HCT116 (cell line): ENCODE measurements at regions not wholly inside any gene's neighbourhood (a gene's known extent, or its start where the extent isn't known, plus 50 kb on each side); places are given as distances from the start of the nearest gene placed in this dataset.

Experiments used
- ATAC-seq: fragments of 200-7000 bp; cut with Tn5 transposase; 2 replicates; pipeline ENCODE4 v1.9.1; 2020; ENCODE audit warnings: mild to moderate bottlenecking, moderate library complexity
- BruUV-seq: library from RNA; stranded (reverse); fragments of 400-500 nt; replicated peaks from 2 replicates; lab custom pipeline; 2021; lab: Mats Ljungman, UMichigan
- CTCF ChIA-PET: fragments of 300-600 bp; sonication (Branson Sonifier 250); formaldehyde crosslinking; loops from one replicate; lab custom pipeline; 2021; ENCODE audit warnings: antibody characterized with exemption; lab: Charles Lee
- POLR2A ChIA-PET: fragments of 300-600, 350-600 bp; sonication (Branson Sonifier 250); formaldehyde crosslinking; loops from one replicate; lab custom pipeline; 2021; ENCODE audit warnings: antibody characterized with exemption; lab: Charles Lee
- RAD21 ChIA-PET, 2 experiments: fragments of 300-600 bp; sonication (Branson Sonifier 250); formaldehyde crosslinking; loops; one replicate each; lab custom pipeline; 2023; ENCODE audit warnings: low total read pairs in 2 of 2; ENCODE audit not compliant: uncharacterized antibody in 2 of 2, unreplicated experiment in 2 of 2, low non-redundant PET in 1 of 2; lab: Charles Lee
- DNase-seq: peaks from one replicate; pipeline ENCODE4 v3.0.0-alpha.2; 2010; ENCODE audit warnings: low read depth, low spot score
- H2AFZ ChIP-seq: fragments of 200-600 bp; shearing (Covaris generic), sonication (generic); 2 replicates; pipeline ENCODE4 v1.6.1; 2017; ENCODE audit warnings: low read depth, mixed run types, mixed read lengths, antibody characterized with exemption, low read length; ENCODE audit not compliant: poor library complexity, severe bottlenecking
- H3K27ac ChIP-seq: 2 replicates; pipeline ENCODE4 v1.5.1; 2012; ENCODE audit warnings: low read depth, low read length
- H3K27me3 ChIP-seq: fragments of 200-600 bp; sonication (generic); 2 replicates; pipeline ENCODE4 v1.6.1; 2016; ENCODE audit warnings: mixed run types, low read length, mixed read lengths; ENCODE audit not compliant: insufficient read depth
- H3K36me3 ChIP-seq, 2 experiments: fragments of 200-500 bp in 1 of 2; fragments of 200-600 bp in 1 of 2; sonication (Bioruptor generic) in 1 of 2; sonication (generic) in 1 of 2; 2 replicates each; pipeline versions ENCODE4 v1.5.1 to v1.6.1; 2014 to 2016; ENCODE audit warnings: low read length in 2 of 2, inconsistent platforms in 1 of 2, mixed read lengths in 1 of 2, mixed run types in 1 of 2; ENCODE audit not compliant: insufficient read depth in 2 of 2, control insufficient read depth in 1 of 2
- H3K4me1 ChIP-seq, 2 experiments: fragments of 200-600 bp in 1 of 2; sonication (generic) in 1 of 2; 2 replicates each; pipeline versions ENCODE4 v1.5.1 to v1.6.1; 2012 to 2017; ENCODE audit warnings: low read length in 2 of 2, inconsistent platforms in 1 of 2, mild to moderate bottlenecking in 1 of 2, mixed read lengths in 1 of 2, mixed run types in 1 of 2, moderate library complexity in 1 of 2; ENCODE audit not compliant: insufficient read depth in 2 of 2, control insufficient read depth in 1 of 2
- H3K4me2 ChIP-seq: fragments of 200-600 bp; sonication (generic); 2 replicates; pipeline ENCODE4 v1.6.1; 2017; ENCODE audit warnings: mixed run types, low read length, mixed read lengths
- H3K4me3 ChIP-seq, 2 experiments: fragments of 200-600 bp in 1 of 2; sonication (generic) in 1 of 2; replicated peaks in 1 of 2; 2 replicates each; pipeline ENCODE4 v1.5.1; 2011 to 2016; ENCODE audit warnings: low read length in 2 of 2, control low read depth in 1 of 2, low read depth in 1 of 2, mild to moderate bottlenecking in 1 of 2, mixed read lengths in 1 of 2, mixed run types in 1 of 2
- H3K79me2 ChIP-seq: fragments of 200-600 bp; sonication (generic); 2 replicates; pipeline ENCODE4 v1.6.1; 2017; ENCODE audit warnings: mild to moderate bottlenecking, mixed run types, low read length, moderate library complexity, mixed read lengths; ENCODE audit not compliant: insufficient read depth
- H3K9ac ChIP-seq: fragments of 200-600 bp; sonication (generic); 2 replicates; pipeline ENCODE4 v1.6.1; 2016; ENCODE audit warnings: low read length, mixed read lengths
- H3K9me2 ChIP-seq: fragments of 200-600 bp; sonication (generic), shearing (Covaris generic); 2 replicates; pipeline ENCODE4 v1.6.1; 2017; ENCODE audit warnings: mixed run types, mild to moderate bottlenecking, moderate library complexity; ENCODE audit not compliant: insufficient read depth
- H3K9me3 ChIP-seq, 2 experiments: fragments of 200-500 bp in 1 of 2; fragments of 200-600 bp in 1 of 2; sonication (Bioruptor generic) in 1 of 2; sonication (generic) in 1 of 2; 2 replicates each; pipeline ENCODE4 v1.6.1; 2014 to 2017; ENCODE audit warnings: low read length in 2 of 2, mixed read lengths in 2 of 2, inconsistent platforms in 1 of 2, low read depth in 1 of 2, mild to moderate bottlenecking in 1 of 2, mixed run types in 1 of 2, moderate library complexity in 1 of 2; ENCODE audit not compliant: control insufficient read depth in 1 of 2, insufficient read depth in 1 of 2
- H4K20me1 ChIP-seq: fragments of 200-600 bp; sonication (generic), shearing (Covaris generic); 2 replicates; pipeline ENCODE4 v1.6.1; 2017; ENCODE audit warnings: mixed run types, mild to moderate bottlenecking, moderate library complexity; ENCODE audit not compliant: insufficient read depth
- CBX3 ChIP-seq: IDR thresholded peaks from 2 replicates; pipeline ENCODE4 v1.6.1; 2012; ENCODE audit warnings: low read depth
- CEBPB ChIP-seq: IDR thresholded peaks from 2 replicates; pipeline ENCODE4 v1.6.1; 2012; ENCODE audit warnings: low read depth
- EGR1 ChIP-seq: IDR thresholded peaks from 2 replicates; pipeline ENCODE4 v1.6.1; 2012; ENCODE audit warnings: low read depth
- EZH2phosphoT487 ChIP-seq: fragments of 200-600 bp; IDR thresholded peaks from 2 replicates; pipeline ENCODE4 v1.6.1; 2018; ENCODE audit warnings: antibody characterized with exemption, borderline replicate concordance
- JUND ChIP-seq: IDR thresholded peaks from 2 replicates; pipeline ENCODE4 v1.6.1; 2012
- POLR2A ChIP-seq: IDR thresholded peaks from 2 replicates; pipeline ENCODE4 v1.7.0; 2011; ENCODE audit warnings: borderline replicate concordance; ENCODE audit not compliant: insufficient read depth, insufficient read length; ENCODE audit errors: extremely low read depth
- RAD21 ChIP-seq: IDR thresholded peaks from 2 replicates; pipeline ENCODE4 v1.6.1; 2012; ENCODE audit warnings: low read depth, mild to moderate bottlenecking
- SIN3A ChIP-seq: IDR thresholded peaks from 2 replicates; pipeline ENCODE4 v1.6.1; 2012; ENCODE audit warnings: low read depth
- SP1 ChIP-seq: IDR thresholded peaks from 2 replicates; pipeline ENCODE4 v1.6.1; 2012; ENCODE audit warnings: low read depth
- SRF ChIP-seq: IDR thresholded peaks from 2 replicates; pipeline ENCODE4 v1.6.1; 2012; ENCODE audit warnings: low read depth
- TCF7L2 ChIP-seq: IDR thresholded peaks from 2 replicates; pipeline ENCODE4 v1.7.0; 2011; ENCODE audit warnings: borderline replicate concordance, inconsistent platforms; ENCODE audit not compliant: insufficient read depth, insufficient read length; ENCODE audit errors: extremely low read depth
- YY1 ChIP-seq: IDR thresholded peaks from 2 replicates; pipeline ENCODE4 v1.6.1; 2011; ENCODE audit warnings: low read length, low read depth, moderate library complexity, mild to moderate bottlenecking; ENCODE audit not compliant: insufficient replicate concordance; ENCODE audit errors: extremely low read depth
- ZFX ChIP-seq: fragments of 450-650 bp; IDR thresholded peaks from 2 replicates; pipeline ENCODE4 v1.6.1; 2017
- ZNF274 ChIP-seq: fragments of 200-500 bp; sonication (Bioruptor generic); IDR thresholded peaks from 2 replicates; pipeline ENCODE4 v1.6.1; 2014; ENCODE audit warnings: mild to moderate bottlenecking, low read depth, low read length, inconsistent platforms
- intact Hi-C: fragments of 100-400 bp; cut with micrococcal nuclease; formaldehyde crosslinking; loops from 2 replicates; pipeline ENCODE4 v1.10.0; 2022
- TF ChIP-seq, protein P1 (sequence below), 3 experiments: fragments of 200-600 bp in 1 of 3; sonication (generic) in 1 of 3; IDR thresholded peaks in 2 of 3; conservative IDR thresholded peaks in 1 of 3; 2 replicates each; pipeline ENCODE4 v1.5.1; 2012 to 2017; ENCODE audit warnings: low read depth in 2 of 3, low read length in 2 of 3, antibody characterized with exemption in 1 of 3, borderline replicate concordance in 1 of 3, control low read depth in 1 of 3, mild to moderate bottlenecking in 1 of 3, mixed read lengths in 1 of 3, mixed run types in 1 of 3, moderate library complexity in 1 of 3; ENCODE audit not compliant: insufficient read depth in 1 of 3
- TF ChIP-seq, protein P2 (sequence below): IDR thresholded peaks from 2 replicates; pipeline ENCODE4 v1.6.1; 2011; ENCODE audit warnings: mild to moderate bottlenecking, low read length, moderate library complexity; ENCODE audit not compliant: insufficient replicate concordance; ENCODE audit errors: extremely low read depth
- TF ChIP-seq, protein P3 (sequence below): IDR thresholded peaks from 2 replicates; pipeline ENCODE4 v1.6.1; 2012
- TF ChIP-seq, protein P4 (sequence below): IDR thresholded peaks from 2 replicates; pipeline ENCODE4 v1.6.1; 2012; ENCODE audit warnings: low read depth

DNA sequence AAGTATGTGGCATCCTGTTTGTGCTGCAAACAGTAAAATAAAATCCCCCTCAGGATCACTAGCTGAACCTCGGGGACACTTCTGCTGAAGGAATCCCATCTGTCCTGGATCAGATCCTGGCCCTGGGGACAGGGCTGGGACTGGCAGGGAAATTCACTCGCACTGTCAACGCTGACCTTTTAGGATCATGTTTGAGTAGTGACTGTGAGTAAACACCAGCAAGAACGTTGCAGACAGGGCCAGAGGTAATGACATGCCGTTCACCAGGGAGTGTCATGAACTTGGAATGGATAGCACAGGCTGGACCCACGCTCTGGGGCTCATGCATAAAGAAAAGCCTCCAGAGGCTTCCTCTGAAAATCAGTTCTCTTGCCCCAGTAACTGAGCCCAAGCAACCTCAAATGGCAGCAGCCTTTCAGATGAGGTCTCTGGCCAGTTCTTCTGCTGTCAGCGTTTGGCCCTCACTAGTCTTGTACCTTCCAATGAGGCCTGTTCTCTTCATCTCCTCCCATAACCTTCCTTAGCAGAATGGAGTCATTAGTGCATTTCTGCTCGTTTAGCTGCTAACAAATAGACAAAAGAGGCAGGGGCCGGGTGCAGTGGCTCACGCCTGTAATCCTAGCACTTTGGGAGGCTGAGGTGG lies 51.0 kb upstream of the BARX2 start:
- Histone ChIP-seq H3K27me3 (no peaks in the 10 kb centered on the region), H3K4me3 (no peak overlapping the region)
- TF ChIP-seq, protein P1, sequence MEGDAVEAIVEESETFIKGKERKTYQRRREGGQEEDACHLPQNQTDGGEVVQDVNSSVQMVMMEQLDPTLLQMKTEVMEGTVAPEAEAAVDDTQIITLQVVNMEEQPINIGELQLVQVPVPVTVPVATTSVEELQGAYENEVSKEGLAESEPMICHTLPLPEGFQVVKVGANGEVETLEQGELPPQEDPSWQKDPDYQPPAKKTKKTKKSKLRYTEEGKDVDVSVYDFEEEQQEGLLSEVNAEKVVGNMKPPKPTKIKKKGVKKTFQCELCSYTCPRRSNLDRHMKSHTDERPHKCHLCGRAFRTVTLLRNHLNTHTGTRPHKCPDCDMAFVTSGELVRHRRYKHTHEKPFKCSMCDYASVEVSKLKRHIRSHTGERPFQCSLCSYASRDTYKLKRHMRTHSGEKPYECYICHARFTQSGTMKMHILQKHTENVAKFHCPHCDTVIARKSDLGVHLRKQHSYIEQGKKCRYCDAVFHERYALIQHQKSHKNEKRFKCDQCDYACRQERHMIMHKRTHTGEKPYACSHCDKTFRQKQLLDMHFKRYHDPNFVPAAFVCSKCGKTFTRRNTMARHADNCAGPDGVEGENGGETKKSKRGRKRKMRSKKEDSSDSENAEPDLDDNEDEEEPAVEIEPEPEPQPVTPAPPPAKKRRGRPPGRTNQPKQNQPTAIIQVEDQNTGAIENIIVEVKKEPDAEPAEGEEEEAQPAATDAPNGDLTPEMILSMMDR (IDR thresholded peaks at IDR 0.05 in 2 of 3, conservative IDR thresholded peaks at IDR 0.05 in 1 of 3; ENCODE audit: borderline replicate concordance in 1 of 3, insufficient read depth in 1 of 3, low read depth in 2 of 3, low read length in 2 of 3), result no peak
- TF ChIP-seq, protein P2, sequence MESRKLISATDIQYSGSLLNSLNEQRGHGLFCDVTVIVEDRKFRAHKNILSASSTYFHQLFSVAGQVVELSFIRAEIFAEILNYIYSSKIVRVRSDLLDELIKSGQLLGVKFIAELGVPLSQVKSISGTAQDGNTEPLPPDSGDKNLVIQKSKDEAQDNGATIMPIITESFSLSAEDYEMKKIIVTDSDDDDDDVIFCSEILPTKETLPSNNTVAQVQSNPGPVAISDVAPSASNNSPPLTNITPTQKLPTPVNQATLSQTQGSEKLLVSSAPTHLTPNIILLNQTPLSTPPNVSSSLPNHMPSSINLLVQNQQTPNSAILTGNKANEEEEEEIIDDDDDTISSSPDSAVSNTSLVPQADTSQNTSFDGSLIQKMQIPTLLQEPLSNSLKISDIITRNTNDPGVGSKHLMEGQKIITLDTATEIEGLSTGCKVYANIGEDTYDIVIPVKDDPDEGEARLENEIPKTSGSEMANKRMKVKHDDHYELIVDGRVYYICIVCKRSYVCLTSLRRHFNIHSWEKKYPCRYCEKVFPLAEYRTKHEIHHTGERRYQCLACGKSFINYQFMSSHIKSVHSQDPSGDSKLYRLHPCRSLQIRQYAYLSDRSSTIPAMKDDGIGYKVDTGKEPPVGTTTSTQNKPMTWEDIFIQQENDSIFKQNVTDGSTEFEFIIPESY, result no peak
- TF ChIP-seq JUND (no peak), RAD21 (no peak), EGR1 (no peak), ZFX (no peak), POLR2A (no peak), TCF7L2 (no peak), SRF (no peak), YY1 (no peak), ZNF274 (no peak), CEBPB (no peak), EZH2phosphoT487 (no peak), SIN3A (no peak), CBX3 (no peak), SP1 (no peak)
- TF ChIP-seq, protein P3, sequence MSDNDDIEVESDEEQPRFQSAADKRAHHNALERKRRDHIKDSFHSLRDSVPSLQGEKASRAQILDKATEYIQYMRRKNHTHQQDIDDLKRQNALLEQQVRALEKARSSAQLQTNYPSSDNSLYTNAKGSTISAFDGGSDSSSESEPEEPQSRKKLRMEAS, result no peak
- TF ChIP-seq, protein P4, sequence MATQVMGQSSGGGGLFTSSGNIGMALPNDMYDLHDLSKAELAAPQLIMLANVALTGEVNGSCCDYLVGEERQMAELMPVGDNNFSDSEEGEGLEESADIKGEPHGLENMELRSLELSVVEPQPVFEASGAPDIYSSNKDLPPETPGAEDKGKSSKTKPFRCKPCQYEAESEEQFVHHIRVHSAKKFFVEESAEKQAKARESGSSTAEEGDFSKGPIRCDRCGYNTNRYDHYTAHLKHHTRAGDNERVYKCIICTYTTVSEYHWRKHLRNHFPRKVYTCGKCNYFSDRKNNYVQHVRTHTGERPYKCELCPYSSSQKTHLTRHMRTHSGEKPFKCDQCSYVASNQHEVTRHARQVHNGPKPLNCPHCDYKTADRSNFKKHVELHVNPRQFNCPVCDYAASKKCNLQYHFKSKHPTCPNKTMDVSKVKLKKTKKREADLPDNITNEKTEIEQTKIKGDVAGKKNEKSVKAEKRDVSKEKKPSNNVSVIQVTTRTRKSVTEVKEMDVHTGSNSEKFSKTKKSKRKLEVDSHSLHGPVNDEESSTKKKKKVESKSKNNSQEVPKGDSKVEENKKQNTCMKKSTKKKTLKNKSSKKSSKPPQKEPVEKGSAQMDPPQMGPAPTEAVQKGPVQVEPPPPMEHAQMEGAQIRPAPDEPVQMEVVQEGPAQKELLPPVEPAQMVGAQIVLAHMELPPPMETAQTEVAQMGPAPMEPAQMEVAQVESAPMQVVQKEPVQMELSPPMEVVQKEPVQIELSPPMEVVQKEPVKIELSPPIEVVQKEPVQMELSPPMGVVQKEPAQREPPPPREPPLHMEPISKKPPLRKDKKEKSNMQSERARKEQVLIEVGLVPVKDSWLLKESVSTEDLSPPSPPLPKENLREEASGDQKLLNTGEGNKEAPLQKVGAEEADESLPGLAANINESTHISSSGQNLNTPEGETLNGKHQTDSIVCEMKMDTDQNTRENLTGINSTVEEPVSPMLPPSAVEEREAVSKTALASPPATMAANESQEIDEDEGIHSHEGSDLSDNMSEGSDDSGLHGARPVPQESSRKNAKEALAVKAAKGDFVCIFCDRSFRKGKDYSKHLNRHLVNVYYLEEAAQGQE, result no peak
- TF ChIP-seq, all 23 proteins: peak for 0
- H3K9me2 ChIP-seq, result no peaks in the 10 kb centered on the region
- CTCF ChIA-PET, result no interaction called here
- BruUV-seq, result no TSS peak
- no peak for ATAC-seq
- no peaks in the 10 kb centered on the region for H3K9me3 ChIP-seq
- H3K36me3 ChIP-seq, result no peaks in the 10 kb centered on the region
- intact Hi-C loops, result no loop called here
- no peaks in the 10 kb centered on the region for H3K79me2 ChIP-seq
- no peak for DNase-seq
- H4K20me1 ChIP-seq, result no peaks in the 10 kb centered on the region
- H3K4me1 ChIP-seq, result peaks cover 12 to 17% of the 10 kb centered on the region in 2 experiments
- no peak overlapping the region for H3K27ac ChIP-seq
- POLR2A ChIA-PET, result no interaction called here
- no peak overlapping the region for H3K9ac ChIP-seq
- RAD21 ChIA-PET, result no interaction called here
- H2AFZ ChIP-seq, result no peak overlapping the region
- H3K4me2 ChIP-seq, result no peak overlapping the region
